K562 (cell line): ENCODE measurements at regions not wholly inside any gene's neighbourhood (a gene's known extent, or its start where the extent isn't known, plus 50 kb on each side); places are given as distances from the start of the nearest gene placed in this dataset.

ENCODE experiments used
- ATAC-seq: fragments of 200-7000 bp; cut with Tn5 transposase; 3 replicates; pipeline ENCODE4 v1.9.1; 2020; ENCODE audit warnings: moderate library complexity
- BruUV-seq: library from RNA; stranded (reverse); fragments of 400-500 nt; replicated peaks from 2 replicates; lab custom pipeline; 2021; lab: Mats Ljungman, UMichigan
- CTCF ChIA-PET: fragments of 300-600 bp; formaldehyde crosslinking; extraction: SDS; loops from one replicate; lab custom pipeline; 2021; ENCODE audit warnings: low intra/inter-chr PET ratio; lab: Yijun Ruan, JAX
- POLR2A ChIA-PET: fragments of 300-600, 350-650 bp; sonication (Branson Sonifier 250); formaldehyde crosslinking; extraction: SDS; loops from one replicate; lab custom pipeline; 2021; ENCODE audit warnings: antibody characterized with exemption, inconsistent platforms; lab: Yijun Ruan, JAX
- DNase-seq, 4 experiments: peaks; one replicate each; pipeline versions ENCODE4 v3.0.0 to v3.0.0-alpha.2; 2011 to 2018; ENCODE audit warnings: low spot score in 3 of 4, mixed read lengths in 3 of 4; ENCODE audit errors: extremely low read depth in 1 of 4
- FAIRE-seq: peaks from 2 replicates; lab custom pipeline; 2011; peaks lifted over from hg19 to GRCh38; lab: Jason Lieb, UNC
- H2AFZ ChIP-seq: 2 replicates; pipeline ENCODE4 v1.6.0; 2011; ENCODE audit warnings: low read depth, low read length, control low read depth, inconsistent platforms
- H3K27ac ChIP-seq: fragments of 200-600 bp; 3 replicates; pipeline ENCODE4 v1.8.0; 2011; ENCODE audit warnings: low read depth, mild to moderate bottlenecking, control low read depth, inconsistent platforms, low read length, moderate library complexity, mixed read lengths; ENCODE audit errors: extremely low read depth
- H3K27me3 ChIP-seq, 2 experiments: fragments of 300-600 bp in 1 of 2; 2 replicates in 1 of 2; 3 replicates in 1 of 2; pipeline versions ENCODE4 v1.6.0 to v1.8.0; 2011; ENCODE audit warnings: inconsistent platforms in 2 of 2, low read length in 2 of 2, mild to moderate bottlenecking in 1 of 2, mixed read lengths in 1 of 2, moderate library complexity in 1 of 2; ENCODE audit not compliant: control insufficient read depth in 2 of 2, insufficient read depth in 2 of 2
- H3K36me3 ChIP-seq: fragments of 300-600 bp; 3 replicates; pipeline ENCODE4 v1.8.0; 2011; ENCODE audit warnings: mild to moderate bottlenecking, low read length, inconsistent platforms; ENCODE audit not compliant: control insufficient read depth, insufficient read depth
- H3K4me1 ChIP-seq, 2 experiments: fragments of 200-600 bp in 1 of 2; replicated peaks in 1 of 2; 2 replicates in 1 of 2; 3 replicates in 1 of 2; pipeline versions ENCODE4 v1.5.1 to v1.8.0; 2011; ENCODE audit warnings: inconsistent platforms in 2 of 2, low read length in 2 of 2, mild to moderate bottlenecking in 1 of 2, mixed read lengths in 1 of 2, moderate library complexity in 1 of 2; ENCODE audit not compliant: control insufficient read depth in 2 of 2, insufficient read depth in 2 of 2
- H3K4me2 ChIP-seq: 2 replicates; pipeline ENCODE4 v1.6.1; 2011; ENCODE audit warnings: low read length, control low read depth, inconsistent platforms, mixed read lengths; ENCODE audit not compliant: insufficient read depth
- H3K4me3 ChIP-seq: fragments of 200-600 bp; sonication (generic), shearing (Covaris generic); 2 replicates; pipeline ENCODE4 v1.5.1; 2016; ENCODE audit warnings: control low read depth, inconsistent platforms
- H3K79me2 ChIP-seq: fragments of 200-600 bp; 3 replicates; pipeline ENCODE4 v1.8.0; 2011; ENCODE audit warnings: low read length, inconsistent platforms; ENCODE audit not compliant: control insufficient read depth, insufficient read depth
- H3K9ac ChIP-seq, 2 experiments: 2 replicates each; pipeline versions ENCODE4 v1.6.0 to v1.6.1; 2011; ENCODE audit warnings: low read depth in 2 of 2, low read length in 2 of 2, control low read depth in 1 of 2, inconsistent platforms in 1 of 2, mild to moderate bottlenecking in 1 of 2, mixed read lengths in 1 of 2; ENCODE audit not compliant: insufficient read depth in 1 of 2
- H3K9me1 ChIP-seq: one replicate; pipeline ENCODE4 v1.6.0; 2011; ENCODE audit warnings: inconsistent platforms, mild to moderate bottlenecking, low read length, moderate library complexity; ENCODE audit not compliant: control insufficient read depth, insufficient read depth
- H3K9me3 ChIP-seq: replicated peaks from 2 replicates; pipeline ENCODE4 v1.5.1; 2011; ENCODE audit warnings: low read depth, low read length, inconsistent platforms; ENCODE audit not compliant: control insufficient read depth, insufficient read depth
- H4K20me1 ChIP-seq: replicated peaks from 2 replicates; pipeline ENCODE4 v1.6.1; 2011; ENCODE audit warnings: low read length, inconsistent platforms, mixed read lengths; ENCODE audit not compliant: control insufficient read depth, insufficient read depth
- DDX20 ChIP-seq: fragments of 450-650 bp; IDR thresholded peaks from 2 replicates; pipeline ENCODE4 v1.6.1; 2016; ENCODE audit warnings: missing genetic modification characterization, low read depth, mild to moderate bottlenecking, missing compliant biosample characterization, moderate library complexity
- ZFP91 ChIP-seq: sonication (generic); formaldehyde crosslinking; IDR thresholded peaks from 2 replicates; pipeline ENCODE4 v1.8.0; 2022; ENCODE audit warnings: mild to moderate bottlenecking, missing genetic modification reagents
- WGBS: fragments of 100-300 bp; shearing (Covaris generic); methylation state at CpG from one replicate; pipeline ENCODE4 v1.1.6; 2016; ENCODE audit warnings: low coverage, mixed read lengths; ENCODE audit not compliant: insufficient coverage; ENCODE audit errors: missing lambda C conversion rate; 5-methylcytosine and 5-hydroxymethylcytosine counted together
- in situ Hi-C: fragments of 300-500 bp; cut with MboI; formaldehyde crosslinking; loops from 4 replicates; pipeline ENCODE4 v1.15.0; 2018; ENCODE audit warnings: inconsistent platforms, mixed read lengths
- intact Hi-C: fragments of 100-400 bp; cut with micrococcal nuclease; formaldehyde crosslinking; loops from 2 replicates; pipeline ENCODE4 v1.14.2; 2022

- in situ Hi-C loops (no loop called here), intact Hi-C loops (no loop called here)
- POLR2A ChIA-PET = interaction anchor here (0.6 kb wide), 1 partner anchor 197 kb away, joined by 3 read pairs; no protein-coding TSS in a partner anchor
- H2AFZ ChIP-seq = no peak overlapping the region
- H3K4me3 ChIP-seq = no peak overlapping the region
- WGBS = 6% methylated on average over 13 of the region's 19 CpGs
- no peak overlapping the region for H3K4me2 ChIP-seq
- no peaks in the 10 kb centered on the region for H4K20me1 ChIP-seq
- H3K27ac ChIP-seq = no peak overlapping the region
- peaks cover 6 to 26% of the 10 kb centered on the region in 2 experiments for H3K4me1 ChIP-seq
- no peak for FAIRE-seq
- no peak overlapping the region for H3K9ac ChIP-seq
- H3K9me3 ChIP-seq = 0 out of 2 replicates have a peak, but pooled peaks cover 4% of the 10 kb centered on the region
- TF ChIP-seq DDX20 (tag) (no peak), ZFP91 (CRISPR knock-in tag) (no peak)
- no peaks in the 10 kb centered on the region for H3K36me3 ChIP-seq
- H3K79me2 ChIP-seq = no peaks in the 10 kb centered on the region
- CTCF ChIA-PET = no interaction called here
- peaks cover 30 to 77% of the 10 kb centered on the region in 2 experiments for H3K27me3 ChIP-seq
- DNase-seq = no peak
- H3K9me1 ChIP-seq = no peaks in the 10 kb centered on the region
- BruUV-seq = no TSS peak
- no peak; the same call in 2 of the 3 replicates for ATAC-seq
Observed at GRCh38 chr7:359226-359765, 69.3 kb downstream of the FOXL3 start.
